GM12872 (cell line): ENCODE measurements at regions not wholly inside any gene's neighbourhood (a gene's known extent, or its start where the extent isn't known, plus 50 kb on each side); places are given as distances from the start of the nearest gene placed in this dataset.

ENCODE experiments used
- TF ChIP-seq, protein P1 (sequence below): IDR thresholded peaks from 3 replicates; pipeline ENCODE4 v1.5.1; 2011; ENCODE audit warnings: low read depth, mild to moderate bottlenecking, low read length, moderate library complexity; ENCODE audit not compliant: insufficient read depth

DNA sequence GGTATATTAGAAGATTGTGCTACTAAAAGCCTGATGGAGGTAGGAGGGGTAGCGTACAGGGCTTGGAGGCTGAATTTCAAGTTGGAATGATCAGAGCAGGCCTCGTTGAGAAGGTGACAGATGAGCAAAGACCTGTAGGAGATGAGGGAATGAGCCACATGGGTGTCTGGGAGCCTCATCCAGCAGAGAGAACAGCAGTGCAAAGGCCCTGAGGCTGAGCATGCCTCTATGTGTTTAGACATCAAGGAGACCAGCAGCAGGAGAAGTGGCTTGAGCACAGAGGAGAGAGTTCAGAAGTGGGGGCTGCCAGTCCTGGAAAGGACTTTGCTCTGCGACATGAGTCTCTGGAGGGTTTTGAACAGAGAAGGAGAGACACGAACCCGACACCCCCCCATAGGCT is 111.7 kb downstream of the TMEM130 start:
- TF ChIP-seq, protein P1, sequence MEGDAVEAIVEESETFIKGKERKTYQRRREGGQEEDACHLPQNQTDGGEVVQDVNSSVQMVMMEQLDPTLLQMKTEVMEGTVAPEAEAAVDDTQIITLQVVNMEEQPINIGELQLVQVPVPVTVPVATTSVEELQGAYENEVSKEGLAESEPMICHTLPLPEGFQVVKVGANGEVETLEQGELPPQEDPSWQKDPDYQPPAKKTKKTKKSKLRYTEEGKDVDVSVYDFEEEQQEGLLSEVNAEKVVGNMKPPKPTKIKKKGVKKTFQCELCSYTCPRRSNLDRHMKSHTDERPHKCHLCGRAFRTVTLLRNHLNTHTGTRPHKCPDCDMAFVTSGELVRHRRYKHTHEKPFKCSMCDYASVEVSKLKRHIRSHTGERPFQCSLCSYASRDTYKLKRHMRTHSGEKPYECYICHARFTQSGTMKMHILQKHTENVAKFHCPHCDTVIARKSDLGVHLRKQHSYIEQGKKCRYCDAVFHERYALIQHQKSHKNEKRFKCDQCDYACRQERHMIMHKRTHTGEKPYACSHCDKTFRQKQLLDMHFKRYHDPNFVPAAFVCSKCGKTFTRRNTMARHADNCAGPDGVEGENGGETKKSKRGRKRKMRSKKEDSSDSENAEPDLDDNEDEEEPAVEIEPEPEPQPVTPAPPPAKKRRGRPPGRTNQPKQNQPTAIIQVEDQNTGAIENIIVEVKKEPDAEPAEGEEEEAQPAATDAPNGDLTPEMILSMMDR = no peak

DNA sequence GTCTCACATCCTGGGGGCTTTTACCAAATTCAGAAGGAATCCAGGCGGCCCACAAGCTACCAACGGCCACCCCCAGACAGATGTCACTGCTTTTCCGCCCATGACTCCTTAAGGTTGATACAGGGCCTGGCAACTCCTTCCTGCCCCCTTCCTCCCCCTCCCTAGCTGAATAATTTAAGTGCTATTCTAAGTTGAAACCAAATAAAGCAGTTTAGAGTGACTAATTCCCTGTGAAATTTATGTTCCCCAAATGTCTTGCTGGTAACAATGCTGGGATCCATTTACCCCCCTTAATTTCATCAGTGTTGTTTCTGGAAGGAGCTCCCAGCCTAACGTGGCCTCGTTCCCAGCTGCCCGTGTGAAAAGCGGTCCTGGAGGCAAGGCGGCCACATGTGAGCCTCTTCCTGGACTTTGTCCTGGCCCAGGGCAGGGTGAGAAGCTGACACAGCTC is 109.6 kb downstream of the TMEM130 start:
- TF ChIP-seq, protein P1 = no peak

DNA sequence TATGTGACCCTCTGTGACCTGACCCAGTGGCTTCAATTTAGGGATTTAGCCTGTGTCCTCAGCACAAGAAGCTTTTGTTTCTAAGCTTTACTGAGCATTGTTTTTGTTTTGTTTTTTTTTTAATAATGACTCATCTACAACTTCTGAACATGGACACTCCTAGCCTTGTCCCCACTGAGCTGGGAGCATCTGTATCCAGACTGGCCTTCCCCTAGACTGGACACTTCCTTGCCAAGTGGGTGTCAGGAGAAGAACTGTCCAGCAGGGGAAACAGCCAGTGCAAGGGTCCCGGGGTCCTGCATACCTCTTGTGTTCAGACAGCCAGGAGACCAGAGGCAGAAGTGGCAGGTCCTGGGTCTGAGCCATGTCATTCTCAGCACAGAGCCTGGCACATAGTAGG is 108.6 kb downstream of the TMEM130 start:
- TF ChIP-seq, protein P1 = no peak

DNA sequence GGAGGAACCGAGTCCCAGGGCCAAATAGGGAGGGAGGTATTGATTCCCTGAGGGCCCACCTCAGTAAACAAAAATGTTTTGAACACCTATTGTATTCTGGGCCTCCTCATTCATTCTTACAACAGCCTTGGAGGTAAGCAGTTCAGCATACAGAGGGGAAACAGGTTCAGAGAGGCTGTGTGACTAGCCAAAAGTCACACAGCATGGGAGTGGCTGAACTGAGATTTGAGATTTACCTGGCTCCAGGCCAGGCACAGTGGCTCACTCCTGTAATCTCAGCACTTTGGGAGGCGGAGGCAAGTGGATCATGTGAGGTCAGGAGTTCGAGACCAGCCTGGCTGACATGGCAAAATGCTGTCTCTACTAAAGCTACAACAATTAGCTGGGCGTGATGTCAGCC is 107.2 kb downstream of the TMEM130 start:
- TF ChIP-seq, protein P1 = no peak

GRCh38 chr7:98763441-98763840 is 106.4 kb downstream of the TMEM130 start:
- TF ChIP-seq, protein P1 = no peak

DNA sequence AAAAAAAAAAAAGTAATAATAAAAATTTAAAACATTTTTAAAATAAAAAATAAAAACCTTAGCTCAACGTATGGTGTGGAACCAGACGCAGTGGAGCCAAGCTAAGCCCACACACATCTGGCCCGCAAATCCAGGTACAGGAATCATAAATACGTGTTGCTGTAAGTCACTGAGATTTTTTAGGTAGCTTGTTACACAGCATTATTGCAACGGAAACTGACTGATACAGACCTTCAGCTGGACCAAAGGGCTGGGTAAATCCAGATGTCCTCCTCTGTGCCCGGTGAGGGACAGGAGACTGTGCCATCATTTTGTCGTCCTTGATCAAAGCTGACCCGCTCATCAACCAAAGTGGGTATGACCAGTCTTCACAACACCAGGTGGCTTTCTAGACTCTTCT is 104.9 kb downstream of the TMEM130 start:
- TF ChIP-seq, protein P1 = no peak

DNA sequence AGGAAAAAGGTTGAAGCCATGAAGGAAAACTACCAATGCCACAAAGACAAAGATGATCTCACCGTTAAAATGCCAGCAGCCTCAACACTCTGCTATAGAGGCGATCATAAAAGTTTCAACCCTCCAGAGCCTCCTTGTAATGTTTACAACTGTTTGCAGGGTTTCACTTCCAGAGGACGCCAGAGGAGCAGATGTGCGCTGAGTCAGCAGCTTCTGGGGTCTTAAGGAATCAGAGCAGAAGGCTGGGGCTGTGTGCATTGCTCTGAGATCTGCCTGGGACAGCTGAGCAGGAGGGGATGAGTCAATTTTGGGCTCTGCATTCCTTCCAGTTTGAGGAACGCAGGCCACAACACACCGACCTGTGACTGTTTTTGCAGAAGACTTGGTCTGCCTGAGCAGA is 98.3 kb downstream of the TMEM130 start:
- TF ChIP-seq, protein P1 = no peak
